Naive B cell (primary cell): ENCODE measurements at regions not wholly inside any gene's neighbourhood (a gene's known extent, or its start where the extent isn't known, plus 50 kb on each side); places are given as distances from the start of the nearest gene placed in this dataset.
A peak's percentile ranks its signal among the peaks of the same experiment; 100 is the strongest.
"Not testable (repeated sequence)": the region's sequence is repeated elsewhere in the genome, so short reads cannot be mapped to it uniquely, and the experiment has no call there.

ENCODE experiments used
- ATAC-seq, 2 donors: fragments of 150-1000 bp; cut with Tn5 transposase; 2 replicates each; pipeline ENCODE4 v1.10.0; 2021; ENCODE audit warnings: low read depth in 2 of 2, mild to moderate bottlenecking in 2 of 2, moderate library complexity in 2 of 2
- DNase-seq: peaks from one replicate; pipeline ENCODE4 v3.0.0; 2022
- H3K27ac Mint-ChIP-seq, 6 donors: one replicate each; pipeline ENCODE4 v1.8.0; 2020 to 2022; ENCODE audit warnings: mild to moderate bottlenecking in 6 of 6, mixed read lengths in 6 of 6, moderate library complexity in 5 of 6, inconsistent platforms in 2 of 6
- H3K27me3 Mint-ChIP-seq, 3 donors: one replicate each; pipeline ENCODE4 v1.8.0; 2021 to 2022; ENCODE audit warnings: mixed read lengths in 3 of 3, mild to moderate bottlenecking in 1 of 3
- H3K36me3 Mint-ChIP-seq, 2 donors: one replicate each; pipeline ENCODE4 v1.8.0; 2020 to 2022; ENCODE audit warnings: mixed read lengths in 2 of 2, inconsistent platforms in 1 of 2, mild to moderate bottlenecking in 1 of 2
- H3K4me1 Mint-ChIP-seq, 3 donors: one replicate each; pipeline ENCODE4 v1.8.0; 2020 to 2022; ENCODE audit warnings: mixed read lengths in 3 of 3, inconsistent platforms in 1 of 3, mild to moderate bottlenecking in 1 of 3, moderate library complexity in 1 of 3
- H3K4me3 Mint-ChIP-seq, 8 donors: one replicate each; pipeline ENCODE4 v1.8.0; 2020 to 2022; ENCODE audit warnings: mild to moderate bottlenecking in 8 of 8, mixed read lengths in 8 of 8, moderate library complexity in 8 of 8, inconsistent platforms in 2 of 8
- H3K9me3 Mint-ChIP-seq, 7 donors: one replicate each; pipeline ENCODE4 v1.8.0; 2020 to 2022; ENCODE audit warnings: mixed read lengths in 7 of 7, mild to moderate bottlenecking in 5 of 7, inconsistent platforms in 2 of 7, moderate library complexity in 1 of 7

DNA sequence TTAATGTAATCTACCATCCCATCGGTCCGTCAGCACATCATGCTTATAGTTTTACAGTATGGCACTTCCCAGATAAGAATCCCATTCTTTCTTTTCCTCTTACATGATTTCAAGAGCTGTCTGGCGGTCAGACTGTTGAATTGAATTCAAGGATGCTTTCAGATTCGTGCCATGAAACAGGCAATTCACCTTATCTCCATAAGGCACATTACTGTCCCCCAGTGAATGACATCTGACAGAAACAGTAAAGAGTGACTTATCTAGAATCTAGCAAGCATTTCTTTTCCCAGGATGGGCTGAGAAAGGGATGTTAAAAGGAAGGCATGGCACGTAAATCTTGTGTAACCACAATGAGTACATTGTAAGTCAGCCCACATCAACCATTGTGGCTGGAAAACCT is 61.1 kb upstream of the SEM1 start:
- Mint-ChIP-seq H3K27ac (no peak overlapping the region), H3K36me3 (no peaks in the 10 kb centered on the region), H3K27me3 (peaks cover 11 to 31% (median 14%) of the 10 kb centered on the region in 3 donors), H3K9me3 (peaks cover 0 to 11% (median 0%) of the 10 kb centered on the region in 7 donors), H3K4me1 (no peaks in the 10 kb centered on the region), H3K4me3 (no peak overlapping the region)
- DNase-seq: no peak
- no peak for ATAC-seq

DNA sequence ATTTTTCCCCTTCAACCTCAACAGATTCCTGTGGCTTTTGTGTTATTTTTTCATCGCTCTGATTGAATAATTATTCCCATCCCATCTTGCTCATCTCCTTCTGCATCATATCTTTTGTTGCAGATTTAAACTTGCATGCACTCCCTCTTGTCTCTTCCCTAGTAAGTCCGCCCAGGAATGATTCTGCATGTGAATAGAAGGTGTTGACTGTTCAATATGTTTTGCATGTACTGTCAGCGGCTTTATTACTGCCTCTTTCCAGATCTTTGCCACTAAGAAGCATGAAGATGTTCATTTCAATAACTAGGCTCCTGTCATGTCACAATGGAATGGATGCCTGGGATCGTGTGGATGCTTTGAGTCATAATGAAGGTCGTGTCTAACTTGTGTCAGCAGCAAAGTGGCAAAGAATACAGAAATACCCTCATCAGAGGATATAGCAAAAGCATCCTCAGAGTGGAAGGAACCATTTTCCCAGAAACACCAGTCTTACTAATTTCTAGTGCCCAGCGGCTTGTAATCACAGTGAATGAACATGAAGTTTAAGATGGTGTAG is 62.6 kb upstream of the SEM1 start:
- Mint-ChIP-seq H3K36me3 (no peaks in the 10 kb centered on the region), H3K27me3 (peaks cover 11 to 31% (median 14%) of the 10 kb centered on the region in 3 donors), H3K27ac (no peak overlapping the region), H3K4me3 (no peak overlapping the region), H3K9me3 (peaks cover 0 to 11% (median 0%) of the 10 kb centered on the region in 7 donors), H3K4me1 (no peaks in the 10 kb centered on the region)
- DNase-seq (no peak), ATAC-seq (no peak)

DNA sequence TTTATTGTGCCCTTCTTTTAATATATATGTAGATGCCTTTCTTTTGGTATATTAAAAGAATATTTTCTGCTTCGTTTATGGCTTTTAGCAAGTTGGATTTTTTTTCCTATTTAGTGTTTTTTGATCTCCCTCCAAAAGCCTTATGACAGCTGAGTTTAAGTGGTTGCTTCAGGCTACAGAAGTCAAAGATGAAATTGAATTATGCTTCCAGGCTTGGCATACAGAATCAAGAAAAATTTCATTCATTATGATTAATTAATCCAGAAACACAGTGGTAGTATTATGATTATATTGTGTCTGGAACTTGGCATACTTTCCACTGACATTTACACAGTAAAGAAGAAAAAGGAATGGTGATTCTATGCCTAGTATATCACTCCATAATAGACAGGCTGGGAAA is 63.8 kb upstream of the SEM1 start:
- no peak overlapping the region for H3K27ac Mint-ChIP-seq
- H3K27me3 Mint-ChIP-seq: peaks cover 11 to 31% (median 14%) of the 10 kb centered on the region in 3 donors
- no peaks in the 10 kb centered on the region for H3K4me1 Mint-ChIP-seq
- peaks cover 0 to 11% (median 0%) of the 10 kb centered on the region in 7 donors for H3K9me3 Mint-ChIP-seq
- DNase-seq: no peak
- H3K4me3 Mint-ChIP-seq: no peak overlapping the region
- no peak for ATAC-seq
- H3K36me3 Mint-ChIP-seq: no peaks in the 10 kb centered on the region

DNA sequence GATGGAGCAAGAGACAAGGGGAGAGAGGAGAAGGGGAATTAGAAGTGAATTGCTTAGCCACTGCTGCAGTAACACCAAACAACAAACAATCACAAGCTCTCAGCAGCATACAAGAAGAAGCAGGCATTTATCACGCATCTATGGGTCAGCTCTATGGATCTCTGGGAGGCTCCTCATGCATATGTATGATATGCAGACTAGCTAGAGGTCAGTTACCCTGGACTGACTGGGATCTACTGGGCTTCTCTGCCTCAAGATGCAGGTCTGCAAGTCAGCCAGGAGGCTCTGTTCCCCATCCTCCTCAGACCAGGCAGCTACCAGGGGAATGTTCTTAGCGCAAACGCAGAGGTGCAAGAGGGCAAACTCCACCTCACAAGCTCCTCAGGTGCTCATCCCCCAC is 64.7 kb upstream of the SEM1 start:
- DNase-seq (no peak), ATAC-seq (no peak)
- Mint-ChIP-seq H3K4me1 (no peaks in the 10 kb centered on the region), H3K27ac (peak overlapping the region in 1 of 6 donors; percentile 49), H3K9me3 (peaks cover 0 to 4% (median 0%) of the 10 kb centered on the region in 7 donors), H3K36me3 (no peaks in the 10 kb centered on the region), H3K4me3 (no peak overlapping the region), H3K27me3 (peaks cover 7 to 26% (median 14%) of the 10 kb centered on the region in 3 donors)

DNA sequence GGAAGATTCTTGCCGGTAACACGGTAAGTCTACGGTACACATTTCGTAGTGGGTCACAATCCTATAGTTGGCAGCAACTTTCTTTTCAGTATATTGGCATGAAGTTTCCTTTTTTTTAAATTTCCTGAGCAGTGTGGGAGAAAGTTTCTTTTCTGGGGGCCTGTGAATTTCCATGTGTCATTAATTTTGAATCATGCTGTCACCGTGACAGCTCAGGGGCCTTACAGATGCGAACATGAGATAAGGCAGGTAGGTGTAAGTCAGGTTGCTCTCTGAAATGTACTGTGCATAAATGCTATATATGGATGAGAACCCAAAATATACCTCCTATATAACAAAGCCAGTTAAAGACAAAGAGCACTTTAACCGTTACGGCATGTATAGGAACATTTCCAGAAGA is 65.4 kb upstream of the SEM1 start:
- peaks cover 0 to 3% (median 0%) of the 10 kb centered on the region in 7 donors for H3K9me3 Mint-ChIP-seq
- H3K4me3 Mint-ChIP-seq: no peak overlapping the region
- no peaks in the 10 kb centered on the region for H3K36me3 Mint-ChIP-seq
- no peak for ATAC-seq
- no peaks in the 10 kb centered on the region for H3K4me1 Mint-ChIP-seq
- no peak overlapping the region for H3K27ac Mint-ChIP-seq
- H3K27me3 Mint-ChIP-seq: peaks cover 10 to 23% (median 14%) of the 10 kb centered on the region in 3 donors
- DNase-seq: no peak

DNA sequence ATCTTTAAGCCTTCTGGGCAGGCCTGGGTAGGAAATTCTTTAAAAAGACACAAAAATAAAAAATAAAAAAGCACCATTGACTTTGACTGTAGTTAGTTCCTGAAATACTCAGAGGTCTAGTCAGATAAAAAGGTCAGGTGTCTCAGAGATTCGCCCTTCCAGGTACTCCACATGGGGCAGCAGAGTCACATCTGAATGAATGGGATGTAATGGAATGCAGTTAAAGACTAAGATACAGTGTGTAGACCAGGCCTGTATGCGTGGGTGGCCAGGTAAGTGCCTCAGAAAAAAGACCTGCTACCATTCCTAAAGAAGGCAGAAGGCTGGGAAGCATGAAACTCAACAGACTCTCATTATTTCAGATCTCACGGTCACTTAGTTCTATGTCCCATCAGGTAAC is 68.6 kb upstream of the SEM1 start:
- no peak for ATAC-seq
- H3K9me3 Mint-ChIP-seq: no peaks in the 10 kb centered on the region
- peaks cover 4 to 23% (median 5%) of the 10 kb centered on the region in 3 donors for H3K27me3 Mint-ChIP-seq

DNA sequence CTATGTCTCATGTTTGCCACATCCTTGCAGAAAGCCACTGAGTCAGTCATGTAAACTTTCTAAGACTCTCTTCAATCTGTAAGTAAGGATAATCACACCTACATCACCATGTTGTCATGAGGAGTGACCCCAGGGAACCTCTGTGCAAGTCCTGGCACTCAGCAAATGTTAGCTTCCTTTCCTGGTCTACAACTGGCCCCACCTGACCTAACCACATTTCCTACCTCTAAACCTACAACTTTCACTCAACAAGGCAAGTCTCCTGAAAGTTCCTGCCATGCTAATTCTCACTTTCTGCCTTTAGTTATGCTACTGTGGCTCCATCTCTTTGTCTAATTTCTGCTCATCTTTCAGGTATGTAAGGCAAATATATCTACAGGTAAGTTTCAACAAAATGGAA is 72.3 kb upstream of the SEM1 start:
- Mint-ChIP-seq H3K9me3 (no peaks in the 10 kb centered on the region), H3K27ac (no peak overlapping the region), H3K4me3 (no peak overlapping the region), H3K4me1 (no peaks in the 10 kb centered on the region), H3K36me3 (no peaks in the 10 kb centered on the region), H3K27me3 (peaks cover 0 to 8% (median 5%) of the 10 kb centered on the region in 3 donors)
- DNase-seq (no peak), ATAC-seq (no peak)

More for the DNA sequence above, 68.6 kb upstream of the SEM1 start:
- Mint-ChIP-seq H3K4me1 (no peaks in the 10 kb centered on the region), H3K4me3 (no peak overlapping the region), H3K27ac (no peak overlapping the region), H3K36me3 (no peaks in the 10 kb centered on the region)
- no peak for DNase-seq

DNA sequence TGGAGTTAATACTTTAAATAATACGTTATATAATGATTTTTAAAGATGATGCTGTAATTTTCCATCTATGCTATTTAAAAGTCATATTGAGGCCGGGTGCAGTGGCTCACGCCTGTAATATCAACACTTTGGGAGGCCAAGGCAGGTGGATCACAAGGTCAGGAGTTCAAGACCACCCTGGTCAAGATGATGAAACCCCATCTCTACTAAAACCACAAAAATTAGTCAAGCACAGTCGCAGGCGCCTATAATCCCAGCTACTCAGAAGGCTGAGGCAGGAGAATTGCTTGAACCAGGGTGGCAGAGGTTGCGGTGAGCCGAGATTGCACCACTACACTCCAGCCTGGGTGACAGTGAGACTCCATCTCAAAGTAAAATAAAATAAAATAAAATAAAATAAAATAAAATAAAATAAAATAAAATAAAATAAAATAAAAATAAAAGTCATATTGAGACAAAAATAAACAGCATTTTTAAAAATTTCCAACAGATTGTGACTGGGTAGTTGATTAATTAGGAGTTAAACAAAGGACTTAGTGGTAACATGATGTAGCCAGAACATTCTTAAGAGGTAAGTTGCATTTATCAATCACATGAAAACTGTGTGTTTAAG is 73.1 kb upstream of the SEM1 start:
- not testable (repeated sequence) for H3K27me3 Mint-ChIP-seq, H3K36me3 Mint-ChIP-seq, ATAC-seq, H3K9me3 Mint-ChIP-seq, H3K27ac Mint-ChIP-seq, H3K4me3 Mint-ChIP-seq, H3K4me1 Mint-ChIP-seq, DNase-seq

DNA sequence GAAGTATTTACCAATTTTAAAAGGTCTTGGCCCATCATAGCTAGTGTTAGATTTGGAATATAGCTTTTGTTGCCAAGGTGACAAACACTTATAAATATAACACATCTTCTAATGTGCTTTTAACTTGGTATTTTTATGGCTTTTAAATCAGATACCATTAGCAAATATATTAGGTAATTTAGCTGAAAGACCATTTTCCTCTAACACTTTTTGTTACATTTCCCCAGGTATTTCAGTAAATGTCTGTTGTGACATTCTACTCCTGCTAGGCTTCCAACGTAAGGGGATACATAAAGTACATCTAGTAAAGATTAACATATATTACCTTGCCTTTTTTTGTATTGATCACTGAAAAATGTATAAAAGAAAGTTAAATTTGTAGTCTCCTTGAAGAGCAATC is 75.0 kb upstream of the SEM1 start:
- DNase-seq (no peak), ATAC-seq (no peak)
- H3K36me3 Mint-ChIP-seq: no peaks in the 10 kb centered on the region
- H3K27ac Mint-ChIP-seq: no peak overlapping the region
- no peaks in the 10 kb centered on the region for H3K4me1 Mint-ChIP-seq
- H3K4me3 Mint-ChIP-seq: no peak overlapping the region
- peaks cover 0 to 8% (median 1%) of the 10 kb centered on the region in 3 donors for H3K27me3 Mint-ChIP-seq
- no peaks in the 10 kb centered on the region for H3K9me3 Mint-ChIP-seq

DNA sequence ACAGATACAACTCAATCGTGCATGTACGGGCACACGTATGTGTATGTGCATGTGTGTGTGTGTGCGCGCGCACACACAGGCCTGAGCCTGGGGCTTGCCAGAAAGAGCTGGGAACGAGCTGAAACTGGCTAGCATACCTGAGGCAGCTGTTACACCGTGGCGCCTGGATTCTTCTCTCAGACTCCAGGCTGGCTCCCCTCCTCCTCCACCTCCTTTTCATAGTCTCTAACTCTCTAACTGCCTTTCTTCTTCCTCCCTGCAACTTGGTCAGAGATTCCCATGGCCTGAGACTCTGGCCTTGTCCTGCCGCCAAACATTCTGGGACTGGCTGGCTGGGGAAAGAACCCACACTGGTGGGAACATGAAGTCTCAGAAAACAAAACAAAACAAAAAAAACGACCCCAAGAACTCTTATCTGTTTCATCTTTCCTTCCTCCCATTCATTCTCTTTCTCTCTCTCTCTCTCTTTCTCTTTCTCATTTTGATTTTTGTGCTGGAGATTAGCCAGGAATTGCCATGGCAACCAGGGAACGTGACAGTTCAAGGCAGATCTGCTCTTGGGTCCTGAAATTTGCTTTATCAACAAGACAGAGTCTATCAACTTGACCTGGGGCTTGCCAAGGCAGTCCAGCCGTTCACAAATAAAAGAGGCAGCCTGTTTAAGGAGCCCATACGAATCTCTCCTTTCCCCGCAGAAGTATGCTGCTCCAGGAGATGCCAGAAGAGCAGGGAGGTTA is 76.8 kb upstream of the SEM1 start:
- no peak for ATAC-seq
- no peaks in the 10 kb centered on the region for H3K4me1 Mint-ChIP-seq
- no peak overlapping the region for H3K4me3 Mint-ChIP-seq
- H3K36me3 Mint-ChIP-seq: no peaks in the 10 kb centered on the region
- no peaks in the 10 kb centered on the region for H3K9me3 Mint-ChIP-seq
- no peak for DNase-seq
- H3K27ac Mint-ChIP-seq: no peak overlapping the region
- H3K27me3 Mint-ChIP-seq: peaks cover 0 to 8% (median 0%) of the 10 kb centered on the region in 3 donors

DNA sequence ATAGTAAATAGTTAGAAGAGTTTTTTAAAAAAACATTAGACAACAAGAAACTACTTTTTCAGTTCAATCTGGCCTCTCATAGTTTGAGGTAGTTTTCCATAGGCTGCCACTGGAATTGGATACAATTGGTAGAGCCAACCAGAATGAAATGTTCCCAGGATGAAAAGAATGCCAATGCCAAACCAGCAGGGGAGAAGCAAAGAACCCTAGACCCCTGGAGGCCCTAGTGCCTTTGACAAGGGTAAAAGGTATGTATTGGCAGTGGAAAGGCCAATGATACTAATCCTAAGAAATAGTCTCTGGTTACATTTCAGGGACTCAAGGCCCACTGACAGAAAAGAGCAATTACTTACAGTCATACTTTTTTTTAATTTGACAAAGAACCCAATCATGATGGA is 77.4 kb upstream of the SEM1 start:
- Mint-ChIP-seq H3K4me3 (no peak overlapping the region), H3K9me3 (peaks cover 0 to 1% (median 0%) of the 10 kb centered on the region in 7 donors), H3K27me3 (peaks cover 0 to 4% (median 0%) of the 10 kb centered on the region in 3 donors), H3K36me3 (no peaks in the 10 kb centered on the region), H3K4me1 (no peaks in the 10 kb centered on the region), H3K27ac (no peak overlapping the region)
- DNase-seq (no peak), ATAC-seq (no peak)

DNA sequence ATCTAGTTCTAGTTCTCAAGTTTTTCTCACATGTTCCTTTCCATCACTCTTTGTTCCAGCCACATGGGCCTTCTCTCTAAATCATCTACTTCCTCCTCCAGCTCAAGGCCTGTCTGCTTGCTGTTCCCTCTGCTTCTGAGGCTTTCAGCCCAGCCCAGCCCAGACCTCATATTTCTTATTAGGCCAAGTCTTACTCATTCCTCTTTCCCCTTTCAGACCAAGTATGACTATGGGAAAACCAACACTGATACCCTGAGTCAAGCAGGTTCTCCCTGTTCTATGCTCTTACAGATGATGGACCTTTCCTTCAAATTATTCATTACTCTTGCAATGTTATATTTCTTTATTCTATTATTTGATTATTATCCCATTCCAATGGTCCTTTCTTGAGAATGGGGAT is 80.3 kb upstream of the SEM1 start:
- Mint-ChIP-seq H3K36me3 (no peaks in the 10 kb centered on the region), H3K27me3 (peaks cover 0 to 8% (median 0%) of the 10 kb centered on the region in 3 donors), H3K9me3 (peaks cover 0 to 6% (median 0%) of the 10 kb centered on the region in 7 donors), H3K27ac (peak overlapping the region in 1 of 6 donors; percentile 7), H3K4me1 (no peaks in the 10 kb centered on the region), H3K4me3 (no peak overlapping the region)
- DNase-seq: no peak
- no peak for ATAC-seq

DNA sequence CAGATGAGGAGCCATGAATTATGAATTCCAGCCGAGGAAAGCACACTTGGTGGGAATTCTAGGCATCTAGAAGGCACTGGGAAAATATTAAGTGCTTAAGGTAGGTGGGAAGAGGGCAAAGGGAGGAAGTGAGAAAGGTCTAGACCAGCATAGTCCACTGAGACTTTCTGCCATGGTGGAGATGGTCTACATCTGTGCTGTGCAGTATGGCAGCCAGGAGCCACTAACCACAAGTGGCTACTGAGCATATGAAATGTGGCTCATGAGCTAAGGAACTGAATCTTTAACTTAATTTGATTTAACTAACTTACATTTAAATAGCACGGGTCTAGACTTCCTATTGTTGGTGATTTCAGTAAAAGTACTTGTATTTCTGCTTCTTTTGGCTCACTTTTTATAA is 82.5 kb upstream of the SEM1 start:
- no peaks in the 10 kb centered on the region for H3K4me1 Mint-ChIP-seq

DNA sequence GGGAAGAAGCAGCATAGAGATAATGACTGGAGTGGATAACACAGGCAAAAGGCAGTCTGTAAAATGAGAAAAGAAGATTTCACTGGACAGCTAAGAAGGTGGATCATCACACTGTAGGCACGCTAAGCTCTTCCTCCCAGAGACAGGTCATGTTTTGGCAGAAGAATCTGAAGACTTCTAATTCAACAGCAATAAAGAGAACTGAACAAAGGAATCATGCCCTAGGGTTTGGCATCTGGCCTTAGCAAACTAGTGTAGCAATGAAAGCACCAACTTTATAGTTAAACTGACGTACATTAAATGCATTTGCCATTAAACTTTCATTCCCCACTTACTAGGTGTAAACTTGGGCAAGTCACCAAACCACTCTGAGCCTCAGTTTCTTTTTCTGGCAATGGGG is 84.4 kb upstream of the SEM1 start:
- ATAC-seq (no peak), DNase-seq (no peak)
- H3K4me1 Mint-ChIP-seq: no peaks in the 10 kb centered on the region
- no peak overlapping the region for H3K27ac Mint-ChIP-seq
- H3K36me3 Mint-ChIP-seq: no peaks in the 10 kb centered on the region
- no peak overlapping the region for H3K4me3 Mint-ChIP-seq
- peaks cover 0 to 6% (median 0%) of the 10 kb centered on the region in 7 donors for H3K9me3 Mint-ChIP-seq
- peaks cover 0 to 17% (median 13%) of the 10 kb centered on the region in 3 donors for H3K27me3 Mint-ChIP-seq

More for the DNA sequence above, 82.5 kb upstream of the SEM1 start:
- Mint-ChIP-seq H3K27ac (no peak overlapping the region), H3K36me3 (no peaks in the 10 kb centered on the region), H3K27me3 (peaks cover 0 to 8% (median 0%) of the 10 kb centered on the region in 3 donors), H3K9me3 (peaks cover 0 to 6% (median 0%) of the 10 kb centered on the region in 7 donors), H3K4me3 (no peak overlapping the region)
- ATAC-seq (no peak), DNase-seq (no peak)
